A673 (cell line): ENCODE measurements at regions not wholly inside any gene's neighbourhood (a gene's known extent, or its start where the extent isn't known, plus 50 kb on each side); places are given as distances from the start of the nearest gene placed in this dataset.
A peak's percentile ranks its signal among the peaks of the same experiment; 100 is the strongest.

Experiments used
- BruUV-seq: library from RNA; stranded (reverse); fragments of 400-500 nt; replicated peaks from 2 replicates; lab custom pipeline; 2021; lab: Mats Ljungman, UMichigan
- CTCF ChIA-PET: fragments of 300-600 bp; sonication (Branson Sonifier 250); formaldehyde crosslinking; loops from one replicate; lab custom pipeline; 2022; ENCODE audit warnings: antibody characterized with exemption; lab: Charles Lee
- POLR2A ChIA-PET: fragments of 300-600 bp; sonication (Branson Sonifier 250); formaldehyde crosslinking; loops from one replicate; lab custom pipeline; 2022; ENCODE audit warnings: antibody characterized with exemption; ENCODE audit not compliant: low non-redundant PET; lab: Charles Lee
- DNase-seq: peaks from one replicate; pipeline ENCODE4 v3.0.0-alpha.2; 2015; ENCODE audit warnings: low spot score
- H3K27ac ChIP-seq: fragments of 200-600 bp; sonication (generic); 2 replicates; pipeline ENCODE4 v1.5.1; 2016; ENCODE audit warnings: mixed run types, low read depth, mild to moderate bottlenecking, mixed read lengths, antibody characterized with exemption, low read length; ENCODE audit not compliant: poor library complexity, severe bottlenecking
- H3K27me3 ChIP-seq: fragments of 200-600 bp; sonication (generic); replicated peaks from 2 replicates; pipeline ENCODE4 v1.6.1; 2017; ENCODE audit warnings: mixed run types, low read depth, mild to moderate bottlenecking, mixed read lengths, antibody characterized with exemption, low read length; ENCODE audit not compliant: insufficient read depth, poor library complexity
- H3K36me3 ChIP-seq: fragments of 200-600 bp; sonication (generic); 2 replicates; pipeline ENCODE4 v1.6.1; 2016; ENCODE audit warnings: mixed run types, mild to moderate bottlenecking, mixed read lengths, antibody characterized with exemption, low read length; ENCODE audit not compliant: insufficient read depth, poor library complexity, severe bottlenecking
- H3K4me1 ChIP-seq: fragments of 200-600 bp; sonication (generic); 2 replicates; pipeline ENCODE4 v1.6.1; 2017; ENCODE audit warnings: mixed run types, mild to moderate bottlenecking, mixed read lengths, antibody characterized with exemption, low read length; ENCODE audit not compliant: insufficient read depth, poor library complexity, severe bottlenecking
- H3K4me3 ChIP-seq: fragments of 200-600 bp; sonication (generic); 2 replicates; pipeline ENCODE4 v1.5.1; 2016; ENCODE audit warnings: low read depth, mixed run types, mild to moderate bottlenecking, mixed read lengths, low read length; ENCODE audit not compliant: poor library complexity, severe bottlenecking
- H3K9me3 ChIP-seq: fragments of 200-600 bp; sonication (generic); 2 replicates; pipeline ENCODE4 v1.6.1; 2016; ENCODE audit warnings: mixed run types, low read depth, mild to moderate bottlenecking, mixed read lengths, antibody characterized with exemption, low read length; ENCODE audit not compliant: poor library complexity, severe bottlenecking
- EZH2 ChIP-seq: fragments of 200-600 bp; sonication (generic); IDR thresholded peaks from 2 replicates; pipeline ENCODE4 v1.6.1; 2017; ENCODE audit warnings: borderline replicate concordance, low read depth, mild to moderate bottlenecking, mixed read lengths, antibody characterized with exemption, low read length; ENCODE audit not compliant: poor library complexity, severe bottlenecking
- intact Hi-C: fragments of 100-400 bp; cut with micrococcal nuclease; formaldehyde crosslinking; loops from one replicate; pipeline ENCODE4 v1.10.0; 2022; ENCODE audit not compliant: unreplicated experiment
- TF ChIP-seq, protein P1 (sequence below): fragments of 300-800, 200-600 bp; sonication (generic); conservative IDR thresholded peaks from 2 replicates; pipeline ENCODE4 v1.5.1; 2017; ENCODE audit warnings: low read depth, mild to moderate bottlenecking, antibody characterized with exemption, low read length, moderate library complexity, mixed read lengths

DNA sequence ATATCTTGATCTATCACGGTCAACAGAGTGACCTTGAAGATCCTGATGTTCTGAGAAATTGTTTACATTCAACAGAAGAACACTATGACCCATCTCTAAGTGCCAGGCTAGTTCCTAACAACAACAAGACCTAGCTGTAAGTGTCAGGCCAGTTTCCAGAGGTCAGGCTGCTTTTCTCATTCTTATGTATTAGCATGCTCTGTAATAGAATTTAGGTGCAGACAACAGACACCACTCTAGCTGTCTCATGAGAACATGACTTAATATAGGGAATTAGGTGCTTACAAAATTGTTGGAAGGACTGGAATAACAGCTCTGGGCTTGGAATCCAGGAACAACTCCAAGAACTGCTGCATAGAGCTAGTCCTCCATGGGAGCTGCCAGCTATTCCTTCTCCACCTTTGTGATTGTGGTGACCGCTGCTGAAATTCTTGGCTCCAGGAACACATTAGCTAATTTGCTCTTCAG lies 138.7 kb downstream of the SNX18 start:
- no peaks in the 10 kb centered on the region for H3K9me3 ChIP-seq
- intact Hi-C loops: loop anchor here (1.0 to 5.0 kb wide), 3 partner anchors 46 to 191 kb away; no protein-coding TSS in a partner anchor
- BruUV-seq: TSS peak; percentile 76
- DNase-seq: no peak
- POLR2A ChIA-PET: interaction anchor here (0.7 kb wide), 1 partner anchor 13 kb away, joined by 3 read pairs; no protein-coding TSS in a partner anchor
- CTCF ChIA-PET: no interaction called here
- peak overlapping the region; percentile 72 for H3K27ac ChIP-seq
- no peaks in the 10 kb centered on the region for H3K36me3 ChIP-seq
- H3K4me3 ChIP-seq: no peak overlapping the region
- H3K27me3 ChIP-seq: no peaks in the 10 kb centered on the region
- H3K4me1 ChIP-seq: peaks cover 46% of the 10 kb centered on the region
- TF ChIP-seq, protein P1, sequence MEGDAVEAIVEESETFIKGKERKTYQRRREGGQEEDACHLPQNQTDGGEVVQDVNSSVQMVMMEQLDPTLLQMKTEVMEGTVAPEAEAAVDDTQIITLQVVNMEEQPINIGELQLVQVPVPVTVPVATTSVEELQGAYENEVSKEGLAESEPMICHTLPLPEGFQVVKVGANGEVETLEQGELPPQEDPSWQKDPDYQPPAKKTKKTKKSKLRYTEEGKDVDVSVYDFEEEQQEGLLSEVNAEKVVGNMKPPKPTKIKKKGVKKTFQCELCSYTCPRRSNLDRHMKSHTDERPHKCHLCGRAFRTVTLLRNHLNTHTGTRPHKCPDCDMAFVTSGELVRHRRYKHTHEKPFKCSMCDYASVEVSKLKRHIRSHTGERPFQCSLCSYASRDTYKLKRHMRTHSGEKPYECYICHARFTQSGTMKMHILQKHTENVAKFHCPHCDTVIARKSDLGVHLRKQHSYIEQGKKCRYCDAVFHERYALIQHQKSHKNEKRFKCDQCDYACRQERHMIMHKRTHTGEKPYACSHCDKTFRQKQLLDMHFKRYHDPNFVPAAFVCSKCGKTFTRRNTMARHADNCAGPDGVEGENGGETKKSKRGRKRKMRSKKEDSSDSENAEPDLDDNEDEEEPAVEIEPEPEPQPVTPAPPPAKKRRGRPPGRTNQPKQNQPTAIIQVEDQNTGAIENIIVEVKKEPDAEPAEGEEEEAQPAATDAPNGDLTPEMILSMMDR: no peak
- no peak for TF ChIP-seq EZH2

DNA sequence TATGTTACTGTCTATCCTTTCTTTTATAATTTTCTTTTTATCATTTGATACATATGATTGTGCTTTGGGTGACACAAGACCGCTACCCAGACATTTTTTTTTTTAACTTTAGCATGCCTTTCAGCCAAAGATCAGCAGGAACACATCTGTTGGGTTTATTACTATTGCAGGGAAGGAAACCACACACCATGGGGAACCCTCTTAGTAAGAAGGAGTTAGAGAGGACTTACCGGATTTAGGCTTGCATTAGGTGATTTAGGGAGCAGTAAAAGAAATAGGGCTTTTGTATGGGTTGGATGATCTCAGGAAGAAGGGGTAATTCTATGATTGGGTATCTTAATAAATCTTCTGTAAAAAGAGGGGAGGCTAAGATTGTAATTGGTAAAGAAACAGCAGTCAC lies 138.2 kb downstream of the SNX18 start:
- Histone ChIP-seq H3K4me3 (no peak overlapping the region), H3K9me3 (no peaks in the 10 kb centered on the region), H3K36me3 (no peaks in the 10 kb centered on the region), H3K4me1 (peaks cover 52% of the 10 kb centered on the region), H3K27me3 (no peaks in the 10 kb centered on the region), H3K27ac (peak overlapping the region; percentile 72)
- ChIA-PET POLR2A (interaction anchor here (0.7 kb wide), 1 partner anchor 14 kb away, joined by 3 read pairs; no protein-coding TSS in a partner anchor), CTCF (no interaction called here)
- peak; percentile 97 for DNase-seq
- intact Hi-C loops: loop anchor here (1.0 to 5.0 kb wide), 5 partner anchors 47 to 192 kb away; no protein-coding TSS in a partner anchor
- no peak for TF ChIP-seq EZH2
- TF ChIP-seq, protein P1: no peak
- BruUV-seq: no TSS peak

DNA sequence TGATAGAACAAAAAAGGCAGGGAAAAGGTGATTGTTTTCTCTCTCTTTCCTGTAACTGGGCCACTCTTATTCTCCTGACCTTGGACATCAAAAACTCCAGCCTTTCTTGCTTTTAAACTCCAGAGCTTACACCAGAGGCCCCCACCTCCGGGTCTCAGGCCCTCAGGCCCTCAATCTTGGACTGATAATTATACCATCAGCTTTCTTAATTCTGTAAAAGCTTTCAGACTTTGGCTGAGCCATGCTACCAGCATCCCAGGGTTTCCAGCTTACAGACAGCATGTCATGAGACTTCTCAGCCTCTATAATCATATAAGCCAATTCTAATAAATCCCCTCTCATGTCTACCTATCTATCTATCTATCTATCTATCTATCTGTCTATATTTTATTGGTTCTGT lies 137.7 kb downstream of the SNX18 start:
- DNase-seq: peak; percentile 63
- intact Hi-C loops: loop anchor here (1.0 to 5.0 kb wide), 4 partner anchors 47 to 192 kb away; no protein-coding TSS in a partner anchor
- H3K27me3 ChIP-seq: no peaks in the 10 kb centered on the region
- peak overlapping the region; percentile 37 for H3K27ac ChIP-seq
- no peaks in the 10 kb centered on the region for H3K36me3 ChIP-seq
- CTCF ChIA-PET: no interaction called here
- POLR2A ChIA-PET: no interaction called here
- H3K4me1 ChIP-seq: peaks cover 53% of the 10 kb centered on the region
- no TSS peak for BruUV-seq
- no peaks in the 10 kb centered on the region for H3K9me3 ChIP-seq
- TF ChIP-seq EZH2: no peak
- TF ChIP-seq, protein P1: no peak
- H3K4me3 ChIP-seq: no peak overlapping the region
